ENCODE measurements at regions not wholly inside any gene's neighbourhood (a gene's known extent, or its start where the extent isn't known, plus 50 kb on each side); places are given as distances from the start of the nearest gene placed in this dataset.

DNA sequence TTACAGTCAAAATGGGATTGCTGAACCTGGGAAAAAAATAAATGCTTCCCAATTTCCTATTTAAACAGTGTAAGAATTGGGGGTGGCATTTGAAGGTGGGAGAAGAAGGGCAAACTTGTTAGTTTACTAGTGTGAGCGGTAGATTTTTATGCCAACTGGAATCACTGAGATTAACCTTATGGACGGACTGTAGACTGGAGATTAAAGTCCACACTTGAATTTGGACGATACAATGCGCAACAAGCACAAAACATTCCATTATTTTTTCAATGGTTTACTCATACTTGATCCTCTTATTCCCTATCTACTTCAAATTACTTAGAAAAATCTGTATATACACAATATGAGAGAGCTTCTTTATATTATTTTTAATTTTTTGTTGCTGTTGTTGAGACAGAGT, 269.6 kb upstream of the KLF14 start:
- TF ChIP-seq TCF12 (IDR thresholded peaks at IDR 0.05; ENCODE audit: low read depth) (no peak), FOXM1 (IDR thresholded peaks at IDR 0.05; ENCODE audit: borderline replicate concordance, low read depth) (no peak), YY1 (IDR thresholded peaks at IDR 0.05; ENCODE audit: low read depth) (no peak), CREB1 (IDR thresholded peaks at IDR 0.05; ENCODE audit: low read depth) (no peak), NFIC (IDR thresholded peaks at IDR 0.05) (no peak), EP300 (IDR thresholded peaks at IDR 0.05; ENCODE audit: borderline replicate concordance) (no peak), EGR1 (IDR thresholded peaks at IDR 0.05) (no peak), TAF1 (IDR thresholded peaks at IDR 0.05; ENCODE audit: low read depth) (no peak), TEAD4 (IDR thresholded peaks at IDR 0.05) (no peak), ZBTB7A (IDR thresholded peaks at IDR 0.05; ENCODE audit: low read depth) (no peak), CEBPB (IDR thresholded peaks at IDR 0.05) (no peak), RAD21 (IDR thresholded peaks at IDR 0.05; ENCODE audit: low read depth) (no peak)
- TF ChIP-seq, protein P1, sequence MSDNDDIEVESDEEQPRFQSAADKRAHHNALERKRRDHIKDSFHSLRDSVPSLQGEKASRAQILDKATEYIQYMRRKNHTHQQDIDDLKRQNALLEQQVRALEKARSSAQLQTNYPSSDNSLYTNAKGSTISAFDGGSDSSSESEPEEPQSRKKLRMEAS (IDR thresholded peaks at IDR 0.05), result no peak
- TF ChIP-seq, protein P2, sequence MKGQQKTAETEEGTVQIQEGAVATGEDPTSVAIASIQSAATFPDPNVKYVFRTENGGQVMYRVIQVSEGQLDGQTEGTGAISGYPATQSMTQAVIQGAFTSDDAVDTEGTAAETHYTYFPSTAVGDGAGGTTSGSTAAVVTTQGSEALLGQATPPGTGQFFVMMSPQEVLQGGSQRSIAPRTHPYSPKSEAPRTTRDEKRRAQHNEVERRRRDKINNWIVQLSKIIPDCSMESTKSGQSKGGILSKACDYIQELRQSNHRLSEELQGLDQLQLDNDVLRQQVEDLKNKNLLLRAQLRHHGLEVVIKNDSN (IDR thresholded peaks at IDR 0.05), result no peak
- TF ChIP-seq, protein P3, sequence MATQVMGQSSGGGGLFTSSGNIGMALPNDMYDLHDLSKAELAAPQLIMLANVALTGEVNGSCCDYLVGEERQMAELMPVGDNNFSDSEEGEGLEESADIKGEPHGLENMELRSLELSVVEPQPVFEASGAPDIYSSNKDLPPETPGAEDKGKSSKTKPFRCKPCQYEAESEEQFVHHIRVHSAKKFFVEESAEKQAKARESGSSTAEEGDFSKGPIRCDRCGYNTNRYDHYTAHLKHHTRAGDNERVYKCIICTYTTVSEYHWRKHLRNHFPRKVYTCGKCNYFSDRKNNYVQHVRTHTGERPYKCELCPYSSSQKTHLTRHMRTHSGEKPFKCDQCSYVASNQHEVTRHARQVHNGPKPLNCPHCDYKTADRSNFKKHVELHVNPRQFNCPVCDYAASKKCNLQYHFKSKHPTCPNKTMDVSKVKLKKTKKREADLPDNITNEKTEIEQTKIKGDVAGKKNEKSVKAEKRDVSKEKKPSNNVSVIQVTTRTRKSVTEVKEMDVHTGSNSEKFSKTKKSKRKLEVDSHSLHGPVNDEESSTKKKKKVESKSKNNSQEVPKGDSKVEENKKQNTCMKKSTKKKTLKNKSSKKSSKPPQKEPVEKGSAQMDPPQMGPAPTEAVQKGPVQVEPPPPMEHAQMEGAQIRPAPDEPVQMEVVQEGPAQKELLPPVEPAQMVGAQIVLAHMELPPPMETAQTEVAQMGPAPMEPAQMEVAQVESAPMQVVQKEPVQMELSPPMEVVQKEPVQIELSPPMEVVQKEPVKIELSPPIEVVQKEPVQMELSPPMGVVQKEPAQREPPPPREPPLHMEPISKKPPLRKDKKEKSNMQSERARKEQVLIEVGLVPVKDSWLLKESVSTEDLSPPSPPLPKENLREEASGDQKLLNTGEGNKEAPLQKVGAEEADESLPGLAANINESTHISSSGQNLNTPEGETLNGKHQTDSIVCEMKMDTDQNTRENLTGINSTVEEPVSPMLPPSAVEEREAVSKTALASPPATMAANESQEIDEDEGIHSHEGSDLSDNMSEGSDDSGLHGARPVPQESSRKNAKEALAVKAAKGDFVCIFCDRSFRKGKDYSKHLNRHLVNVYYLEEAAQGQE (IDR thresholded peaks at IDR 0.05; ENCODE audit: low read depth), result no peak

DNA sequence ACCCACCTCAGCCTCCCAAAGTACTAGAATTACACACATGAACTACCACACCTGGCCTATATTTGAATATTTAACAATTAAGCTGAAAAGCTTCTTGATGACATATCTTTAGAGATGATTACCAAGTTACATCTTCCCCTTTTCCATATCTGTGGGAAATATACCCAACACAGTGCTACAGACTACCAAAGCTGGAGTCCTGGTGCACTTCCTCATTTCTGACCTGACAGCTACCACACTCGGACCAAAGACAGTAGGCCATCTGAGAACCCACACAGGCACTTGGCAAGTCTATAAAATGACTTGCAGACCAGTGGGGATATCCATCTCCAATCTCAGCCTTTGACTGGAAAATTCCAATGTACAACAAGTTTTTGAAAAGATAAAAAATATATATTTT, 270.4 kb upstream of the KLF14 start:
- TF ChIP-seq FOXM1 (IDR thresholded peaks at IDR 0.05; ENCODE audit: borderline replicate concordance, low read depth) (no peak), EGR1 (IDR thresholded peaks at IDR 0.05) (no peak), TCF12 (IDR thresholded peaks at IDR 0.05; ENCODE audit: low read depth) (no peak), TAF1 (IDR thresholded peaks at IDR 0.05; ENCODE audit: low read depth) (no peak), YY1 (IDR thresholded peaks at IDR 0.05; ENCODE audit: low read depth) (no peak)

- TF ChIP-seq RAD21 (IDR thresholded peaks at IDR 0.05; ENCODE audit: low read depth), result peak; percentile 61
- TF ChIP-seq TCF12 (IDR thresholded peaks at IDR 0.05; ENCODE audit: low read depth), result no peak
Measured at GRCh38 chr7:131007439-131008330, 273.7 kb upstream of the KLF14 start.

- TF ChIP-seq, protein P3 (IDR thresholded peaks at IDR 0.05; ENCODE audit: low read depth), result no peak
- TF ChIP-seq FOXM1 (IDR thresholded peaks at IDR 0.05; ENCODE audit: borderline replicate concordance, low read depth) (no peak), TEAD4 (IDR thresholded peaks at IDR 0.05) (no peak), CREB1 (IDR thresholded peaks at IDR 0.05; ENCODE audit: low read depth) (no peak), CEBPB (IDR thresholded peaks at IDR 0.05) (no peak)
Measured at GRCh38 chr7:131008840-131009711, 275.1 kb upstream of the KLF14 start.

DNA sequence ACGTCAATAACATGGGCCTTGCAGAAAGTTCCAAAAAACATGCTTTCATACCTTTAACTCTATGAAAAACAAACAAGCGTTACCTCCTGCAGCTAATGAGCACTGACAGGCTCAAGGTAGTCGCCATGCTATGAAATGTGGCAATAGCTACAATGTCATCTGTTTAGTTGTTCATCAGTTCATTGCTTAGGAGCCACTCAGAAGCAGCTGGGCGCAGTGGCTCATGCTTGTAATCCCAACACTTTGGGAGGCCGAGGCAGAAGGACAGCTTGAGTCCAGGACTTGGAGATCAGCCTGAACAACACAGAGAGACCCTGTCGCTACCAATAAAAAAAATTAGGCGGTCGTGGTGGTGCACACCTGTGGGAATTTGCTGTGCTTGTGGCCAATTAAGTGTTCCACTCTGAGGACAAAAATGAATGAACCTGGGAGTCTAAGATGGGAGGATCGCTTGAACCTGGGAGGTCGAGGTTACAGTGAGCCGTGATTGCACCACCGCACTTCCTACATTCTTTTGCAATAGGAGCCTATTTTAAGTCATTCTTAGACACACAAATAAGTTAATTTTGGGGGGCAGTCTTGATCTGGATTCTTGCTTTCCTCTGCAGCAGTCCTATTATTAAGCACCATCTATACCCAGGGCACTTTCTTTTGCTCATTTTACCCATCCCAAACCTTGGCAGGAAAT, 276.2 kb upstream of the KLF14 start:
- TF ChIP-seq TEAD4 (IDR thresholded peaks at IDR 0.05) (no peak), FOXM1 (IDR thresholded peaks at IDR 0.05; ENCODE audit: borderline replicate concordance, low read depth) (no peak), RAD21 (IDR thresholded peaks at IDR 0.05; ENCODE audit: low read depth) (no peak), ZBTB7A (IDR thresholded peaks at IDR 0.05; ENCODE audit: low read depth) (no peak), EP300 (IDR thresholded peaks at IDR 0.05; ENCODE audit: borderline replicate concordance) (no peak), CEBPB (IDR thresholded peaks at IDR 0.05) (no peak), TCF12 (IDR thresholded peaks at IDR 0.05; ENCODE audit: low read depth) (no peak), YY1 (IDR thresholded peaks at IDR 0.05; ENCODE audit: low read depth) (no peak), TAF1 (IDR thresholded peaks at IDR 0.05; ENCODE audit: low read depth) (no peak), NFIC (IDR thresholded peaks at IDR 0.05) (no peak), CREB1 (IDR thresholded peaks at IDR 0.05; ENCODE audit: low read depth) (no peak), EGR1 (IDR thresholded peaks at IDR 0.05) (no peak)
- TF ChIP-seq, protein P1 (IDR thresholded peaks at IDR 0.05), result no peak
- TF ChIP-seq, protein P2 (IDR thresholded peaks at IDR 0.05), result no peak
- TF ChIP-seq, protein P3 (IDR thresholded peaks at IDR 0.05; ENCODE audit: low read depth), result no peak

Measured in Ishikawa (cell line).